Kidney capillary endothelial cell (primary cell): ENCODE measurements at regions not wholly inside any gene's neighbourhood (a gene's known extent, or its start where the extent isn't known, plus 50 kb on each side); places are given as distances from the start of the nearest gene placed in this dataset.

Source experiments
- DNase-seq: peaks from one replicate; pipeline ENCODE4 v3.0.0-alpha.2; 2018; ENCODE audit warnings: low spot score

DNA sequence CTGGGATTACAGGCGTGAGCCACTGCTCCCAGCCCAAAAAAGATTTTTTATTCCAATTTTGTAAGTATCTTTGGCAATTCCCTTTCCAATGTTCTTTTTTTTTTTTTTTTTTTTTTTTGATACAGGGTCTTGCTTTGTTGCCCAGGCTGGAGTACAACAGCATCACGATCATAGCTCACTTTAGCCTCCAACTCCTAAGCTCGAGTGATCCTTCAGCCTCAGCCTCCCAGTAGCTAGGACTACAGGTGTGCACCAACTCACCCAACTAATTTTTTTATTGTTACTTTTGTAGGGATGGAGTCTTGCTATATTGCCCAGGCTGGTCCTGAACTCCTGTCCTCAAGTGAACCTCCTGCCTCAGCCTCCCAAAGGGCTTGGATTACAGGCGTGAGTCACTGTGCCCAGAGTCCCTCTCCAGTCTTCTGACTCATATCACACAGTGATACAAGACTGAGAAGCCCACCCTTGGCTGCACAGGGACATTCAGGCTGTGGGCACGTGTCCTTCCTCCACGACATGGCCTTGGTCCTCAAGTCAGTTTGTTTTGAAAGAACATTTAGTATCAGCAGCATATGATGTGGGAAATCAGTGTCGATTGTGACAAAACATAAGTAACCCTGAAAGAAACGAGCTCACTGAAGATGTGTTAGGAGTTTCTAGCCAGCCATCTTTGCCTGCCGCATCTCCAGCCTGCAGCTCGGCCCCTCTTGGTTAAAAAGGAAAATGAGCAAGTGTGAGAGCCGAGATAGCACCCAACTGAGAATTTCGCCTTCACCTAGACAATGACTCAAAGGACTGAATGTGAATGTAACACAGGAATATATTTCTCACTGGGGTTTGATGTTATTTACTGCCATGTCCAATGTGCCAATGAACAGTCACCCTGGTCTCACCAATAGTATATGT, 175.5 kb downstream of the MN1 start:
- no peak for DNase-seq

DNA sequence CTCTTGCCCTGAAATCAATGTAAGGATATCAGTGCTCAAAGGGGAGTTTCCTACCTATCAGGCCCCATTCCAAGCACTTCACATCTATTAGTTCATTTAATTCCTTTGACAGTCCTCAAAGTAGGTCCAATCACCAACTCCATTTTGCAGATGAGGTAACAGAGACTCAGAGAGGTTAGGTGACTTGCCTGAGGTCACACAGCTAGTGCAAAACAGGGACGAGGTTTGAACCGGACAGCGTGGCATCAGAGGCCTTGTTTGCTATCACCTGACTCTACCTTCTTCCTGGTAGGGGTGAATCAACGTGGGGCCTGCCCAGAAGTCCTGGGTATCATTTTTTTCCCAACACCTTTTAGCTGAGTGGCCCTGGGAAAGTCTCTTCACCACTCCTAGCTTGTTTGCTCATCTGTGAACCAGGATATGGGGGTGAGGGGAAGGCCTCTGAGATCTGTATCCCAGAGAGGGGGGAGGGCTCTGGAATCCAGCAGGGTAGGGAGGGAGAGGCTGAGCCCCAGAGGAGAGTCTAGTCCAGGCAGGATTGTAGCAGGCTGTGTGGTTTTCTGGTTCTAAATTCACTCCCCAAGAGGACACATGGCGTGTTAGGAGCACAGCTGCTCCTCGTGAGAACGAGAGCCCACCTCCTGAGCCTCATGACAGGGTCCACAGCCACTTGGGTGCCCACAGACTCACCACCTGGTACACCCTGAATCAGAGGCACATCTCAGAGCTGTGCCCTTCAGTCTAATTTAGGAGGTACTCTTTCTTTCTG, 174.7 kb downstream of the MN1 start:
- no peak for DNase-seq

DNA sequence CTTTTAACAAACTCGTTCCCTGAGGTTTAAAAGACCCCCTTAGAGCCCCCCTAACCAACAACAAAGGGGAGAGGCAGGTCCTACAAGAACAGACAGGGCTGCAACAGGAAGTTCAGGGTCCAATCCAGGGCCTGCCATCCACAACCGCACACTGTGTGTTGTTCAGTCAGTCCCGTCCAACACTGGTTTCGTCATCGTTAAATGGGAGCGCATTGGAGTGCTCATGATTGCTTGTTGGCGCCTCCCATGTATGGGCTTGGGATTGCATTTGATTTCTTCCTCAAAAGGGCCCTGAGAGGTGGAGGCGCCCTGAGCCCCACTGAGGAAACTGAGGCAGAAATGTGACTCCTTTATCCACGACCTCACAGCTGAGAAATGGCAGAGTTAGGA, 174.1 kb downstream of the MN1 start:
- DNase-seq, result no peak

DNA sequence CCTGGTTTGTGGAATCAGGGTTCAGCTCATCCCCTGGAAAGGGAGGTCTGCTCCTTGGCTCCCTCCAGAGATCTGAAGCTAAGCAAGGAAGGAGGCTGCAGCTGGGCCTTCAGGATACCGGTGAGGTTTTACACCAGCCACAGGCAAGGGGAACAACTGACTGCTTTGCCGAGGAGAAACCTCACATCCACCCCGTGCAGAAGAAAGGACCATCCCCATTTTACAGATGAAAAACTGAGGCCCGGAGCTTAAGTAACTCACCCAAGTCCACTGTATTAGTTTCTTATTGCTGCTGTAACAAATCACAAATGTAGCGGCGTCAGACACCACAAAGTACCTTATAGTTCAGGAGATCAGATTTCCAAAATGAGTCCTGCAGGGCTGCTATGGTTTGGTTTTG, 173.7 kb downstream of the MN1 start:
- DNase-seq, result no peak

DNA sequence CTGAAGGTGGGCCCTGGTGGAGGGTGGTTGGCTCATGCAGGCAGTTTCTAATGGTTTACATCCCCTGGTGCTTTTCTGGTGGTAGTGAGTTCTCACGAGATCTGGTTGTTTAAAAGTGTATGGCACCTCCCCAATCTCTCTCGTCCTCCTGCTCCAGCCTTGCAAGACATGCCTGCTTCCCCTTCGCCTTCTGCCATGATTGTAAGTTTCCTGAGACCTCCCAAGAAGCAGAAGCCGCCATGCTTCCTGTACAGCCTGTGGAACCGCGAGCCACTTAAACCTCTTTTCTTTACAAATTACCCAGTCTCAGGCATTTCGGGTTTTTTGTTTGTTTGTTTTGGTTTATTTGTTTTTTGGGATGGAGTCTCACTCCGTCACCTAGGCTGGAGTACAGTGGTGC, 173.2 kb downstream of the MN1 start:
- no peak for DNase-seq

DNA sequence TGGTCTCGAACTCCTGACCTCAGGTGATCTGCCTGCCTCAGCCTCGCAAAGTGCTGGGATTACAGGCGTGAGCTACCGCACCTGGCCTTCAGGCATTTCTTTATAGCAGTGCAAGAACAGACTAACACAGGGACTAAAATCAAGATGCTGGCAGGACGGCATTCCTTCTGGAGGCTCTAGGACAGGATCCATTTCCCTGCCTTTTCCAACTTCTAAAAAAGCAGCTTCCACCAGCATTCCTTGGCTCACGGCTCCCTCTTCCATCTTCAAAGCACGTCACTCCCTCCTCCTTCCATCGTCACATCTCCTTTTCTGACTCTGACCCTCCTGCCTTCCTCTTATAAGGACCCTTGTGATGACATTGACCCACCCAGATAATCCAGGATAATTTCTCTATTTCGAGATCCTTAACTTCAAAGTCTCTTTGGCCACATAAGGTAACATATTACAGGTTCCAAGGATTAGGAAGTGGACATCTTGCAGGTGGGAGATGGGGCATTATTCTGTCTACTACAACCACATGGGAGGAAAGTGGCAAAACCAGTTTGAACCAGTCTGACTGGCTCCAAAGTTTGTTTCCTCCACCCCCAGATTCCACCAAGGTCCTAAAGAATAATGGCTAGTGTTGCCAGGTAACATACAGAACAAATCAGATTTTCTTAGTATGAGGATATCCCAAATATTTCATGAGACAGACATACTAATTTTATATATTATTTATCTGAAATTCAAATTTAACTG, 172.5 kb downstream of the MN1 start:
- no peak for DNase-seq

DNA sequence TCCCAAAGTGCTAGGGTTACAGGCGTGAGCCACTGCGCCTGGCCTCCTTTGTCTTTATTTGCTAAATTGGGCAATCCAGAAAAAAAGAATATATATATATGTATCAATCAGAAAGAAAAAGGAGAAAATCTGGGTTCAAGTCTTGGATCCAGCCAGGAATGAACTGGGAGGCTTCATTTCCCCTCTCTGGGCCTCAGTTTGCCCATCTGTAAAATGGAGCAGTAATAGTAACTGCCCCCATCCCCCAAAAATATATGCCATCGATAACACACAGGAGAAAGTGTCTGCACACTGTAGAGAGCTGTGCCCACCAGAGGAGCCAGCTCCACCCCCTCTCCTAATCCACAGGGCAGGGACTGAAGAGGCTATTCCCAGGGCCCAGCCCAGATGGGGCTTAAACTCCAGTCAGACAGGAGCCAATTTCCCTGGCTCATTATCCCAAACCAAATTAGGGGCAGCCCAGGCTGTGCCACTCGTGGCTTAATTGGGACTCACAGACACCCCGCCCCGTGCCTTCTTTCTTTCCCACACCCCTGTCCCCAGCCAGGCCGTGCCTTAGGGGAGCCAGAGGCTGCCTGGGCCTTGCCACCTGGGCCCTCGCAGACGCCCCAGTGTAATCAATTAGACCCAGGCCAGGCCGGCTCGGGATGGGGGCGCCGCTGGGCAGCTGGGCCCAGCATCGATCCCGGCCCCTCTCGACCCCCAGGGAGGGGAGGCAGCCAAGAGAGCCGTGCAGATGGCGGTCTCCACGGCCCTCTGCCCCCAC, 171.5 kb downstream of the MN1 start:
- no peak for DNase-seq

DNA sequence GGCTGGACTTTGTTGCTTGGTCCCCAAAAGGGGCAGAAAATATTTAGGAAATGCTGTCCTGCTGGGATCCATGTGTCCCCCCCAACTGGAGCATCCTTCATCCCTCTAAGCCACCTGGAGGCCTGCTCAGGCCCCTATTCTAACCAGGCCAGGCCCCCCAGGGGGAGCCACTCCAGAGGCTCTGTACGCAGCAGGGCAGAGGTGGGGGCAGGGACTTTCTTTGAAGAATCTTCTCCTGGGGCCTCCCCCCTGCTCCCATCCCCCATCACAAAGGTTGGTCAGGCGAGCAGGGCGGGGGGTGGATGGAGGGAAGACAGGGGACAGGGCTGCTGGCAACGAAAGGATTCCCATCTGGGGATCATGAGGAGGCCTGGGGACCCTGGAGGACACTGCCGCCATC, 170.8 kb downstream of the MN1 start:
- DNase-seq, result no peak

DNA sequence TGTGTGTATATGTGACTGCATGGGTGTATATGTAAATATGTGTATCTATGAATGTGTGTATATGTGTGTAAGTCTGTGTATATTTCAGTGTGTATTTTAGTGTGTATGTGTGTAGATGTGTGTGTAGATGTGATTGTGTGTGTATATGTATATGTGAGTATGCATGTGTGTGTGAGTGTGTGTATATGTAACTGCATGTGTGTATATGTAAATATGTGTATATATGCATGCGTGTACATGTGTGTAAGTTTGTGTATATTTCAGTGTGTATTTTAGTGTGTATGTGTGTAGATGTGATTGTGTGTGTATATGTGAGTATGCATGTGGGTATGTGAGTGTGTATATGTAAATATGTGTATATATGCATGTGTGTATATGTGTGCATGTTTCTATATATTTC, 169.9 kb downstream of the MN1 start:
- DNase-seq, result no peak

DNA sequence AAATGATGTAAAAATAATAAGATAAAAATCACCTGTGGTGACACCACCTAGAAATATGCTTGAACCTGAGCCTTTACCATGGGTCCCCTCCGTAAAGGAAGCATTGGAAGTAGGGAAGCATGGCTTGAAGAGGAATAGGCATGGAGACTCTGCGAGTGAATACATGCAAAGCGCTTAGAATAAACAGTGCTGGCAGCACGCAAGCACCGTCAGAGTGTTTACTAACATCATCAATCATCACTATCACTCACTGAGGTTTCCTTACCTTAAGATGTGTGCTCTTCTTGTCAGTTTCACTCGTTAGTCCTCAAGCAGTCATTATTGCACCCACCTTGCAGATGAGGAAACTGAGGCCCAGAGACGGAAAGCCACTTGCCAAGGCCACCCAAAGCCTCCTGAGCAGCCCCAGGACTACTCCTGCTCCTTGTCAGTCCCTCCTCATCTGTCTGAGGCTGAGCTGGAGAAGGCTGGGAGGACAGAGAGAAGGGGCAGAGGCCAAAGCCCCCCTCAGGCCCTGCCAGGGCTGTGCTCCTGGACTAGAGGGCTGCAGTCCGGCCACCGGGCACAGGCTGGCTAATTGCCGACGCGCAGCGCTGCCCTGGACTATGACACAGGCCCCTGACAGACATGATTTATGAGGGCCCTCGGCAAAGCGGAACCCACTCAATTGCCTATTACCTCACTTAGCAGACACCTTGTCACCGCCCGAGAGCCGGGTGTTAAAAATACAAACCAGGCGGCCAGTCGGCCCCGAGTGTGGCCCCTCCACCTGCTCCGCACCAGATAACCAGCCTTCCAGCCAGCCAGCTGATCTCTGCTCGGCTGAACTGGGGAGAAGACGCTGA, 168.9 kb downstream of the MN1 start:
- peak; percentile 35 for DNase-seq

DNA sequence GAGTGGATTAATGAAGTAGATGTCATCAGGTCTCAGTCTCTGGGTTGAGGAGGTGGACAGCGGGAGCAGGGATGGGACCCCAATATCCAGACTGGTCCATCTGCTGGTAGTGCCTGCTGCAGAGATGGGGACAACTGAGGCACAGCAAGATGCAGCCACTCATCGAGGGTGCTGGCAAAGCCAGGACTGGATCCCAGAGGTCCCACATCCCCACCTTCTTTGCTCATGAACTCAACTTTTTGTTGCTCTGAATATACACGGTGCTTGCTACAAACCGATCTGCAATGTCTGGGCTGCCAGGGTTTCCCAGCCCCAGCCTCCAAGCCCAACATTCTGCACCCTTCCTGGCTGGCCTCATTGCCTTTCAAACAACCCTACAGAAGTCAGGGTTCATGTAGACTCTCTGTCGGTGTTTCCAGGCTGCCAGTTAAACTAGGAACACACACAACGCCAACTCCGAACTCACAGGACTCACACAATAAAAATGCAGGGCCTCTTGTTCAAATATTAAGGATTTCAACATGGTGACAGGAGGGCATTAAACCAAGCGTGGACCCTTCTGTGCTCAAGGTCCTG, 168.2 kb downstream of the MN1 start:
- DNase-seq, result no peak

DNA sequence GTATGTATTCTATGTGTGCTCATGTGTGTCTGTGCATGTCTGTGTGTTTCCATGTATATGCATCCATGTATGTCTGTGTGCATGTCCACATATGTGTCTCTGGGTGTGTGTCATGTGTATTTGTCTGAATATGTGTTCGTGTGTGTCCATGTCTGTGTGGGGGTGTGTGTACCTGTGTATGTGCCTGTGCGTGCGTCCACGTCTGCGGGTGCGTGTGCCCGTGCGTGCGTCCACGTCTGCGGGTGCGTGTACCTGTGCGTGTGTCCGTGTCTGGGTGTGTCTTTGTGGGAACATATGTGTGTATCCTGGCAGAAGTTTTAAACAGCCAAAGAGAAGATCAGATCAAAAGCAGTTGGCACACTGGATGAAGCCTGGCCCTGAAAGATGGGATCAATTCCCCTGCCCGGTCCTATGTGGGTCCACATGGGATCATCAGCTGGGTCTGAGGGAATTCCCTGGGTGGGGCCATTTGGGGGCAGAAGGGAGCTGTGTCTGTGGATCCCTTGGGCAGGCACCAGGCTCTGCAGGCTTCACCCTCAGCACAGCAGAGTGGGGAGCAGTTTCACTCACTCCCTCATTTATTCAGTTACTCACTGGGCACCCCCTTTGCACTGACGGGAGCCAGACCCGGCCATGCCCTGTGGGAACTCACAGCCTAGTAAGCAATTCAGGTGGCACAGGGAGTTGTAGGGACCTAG, 167.4 kb downstream of the MN1 start:
- DNase-seq, result no peak

DNA sequence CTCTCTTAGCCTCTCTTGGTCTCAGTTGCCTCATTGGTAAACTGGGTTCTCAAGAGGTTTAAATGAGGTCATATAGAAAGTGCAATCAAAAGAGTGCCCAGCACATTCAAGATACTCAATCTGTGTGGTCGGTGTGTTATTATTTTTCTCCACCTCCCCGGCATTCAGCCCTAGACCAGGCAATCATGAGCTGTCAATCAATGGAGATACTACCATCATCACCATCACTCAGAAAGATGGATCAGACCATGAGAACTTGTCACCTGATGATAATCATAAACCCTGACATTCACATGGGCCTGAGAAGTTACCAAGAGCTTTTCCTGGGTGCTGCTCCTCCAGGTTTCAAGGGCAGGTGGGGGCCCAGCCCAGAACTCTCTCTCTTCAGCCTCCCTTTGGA, 166.1 kb downstream of the MN1 start:
- DNase-seq, result no peak

DNA sequence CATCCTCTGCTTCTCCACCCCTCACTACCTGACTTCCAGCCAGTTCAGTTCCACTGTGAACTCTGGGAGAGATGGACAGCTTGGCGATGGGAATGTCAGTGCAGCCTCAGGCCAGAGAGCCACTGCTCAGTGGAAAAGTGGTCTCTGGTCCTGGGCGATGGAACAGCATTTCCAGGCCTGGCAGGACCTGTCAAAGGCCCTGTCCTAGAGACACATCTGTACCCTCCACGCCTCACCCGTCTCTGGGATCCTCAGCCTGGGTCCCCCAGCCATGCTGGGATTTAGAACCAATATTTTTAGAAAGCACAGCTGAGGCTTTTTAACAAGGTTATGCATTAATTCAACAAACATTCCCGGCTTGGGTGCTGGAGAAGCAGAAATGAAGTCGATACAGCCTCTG, 165.7 kb downstream of the MN1 start:
- no peak for DNase-seq

DNA sequence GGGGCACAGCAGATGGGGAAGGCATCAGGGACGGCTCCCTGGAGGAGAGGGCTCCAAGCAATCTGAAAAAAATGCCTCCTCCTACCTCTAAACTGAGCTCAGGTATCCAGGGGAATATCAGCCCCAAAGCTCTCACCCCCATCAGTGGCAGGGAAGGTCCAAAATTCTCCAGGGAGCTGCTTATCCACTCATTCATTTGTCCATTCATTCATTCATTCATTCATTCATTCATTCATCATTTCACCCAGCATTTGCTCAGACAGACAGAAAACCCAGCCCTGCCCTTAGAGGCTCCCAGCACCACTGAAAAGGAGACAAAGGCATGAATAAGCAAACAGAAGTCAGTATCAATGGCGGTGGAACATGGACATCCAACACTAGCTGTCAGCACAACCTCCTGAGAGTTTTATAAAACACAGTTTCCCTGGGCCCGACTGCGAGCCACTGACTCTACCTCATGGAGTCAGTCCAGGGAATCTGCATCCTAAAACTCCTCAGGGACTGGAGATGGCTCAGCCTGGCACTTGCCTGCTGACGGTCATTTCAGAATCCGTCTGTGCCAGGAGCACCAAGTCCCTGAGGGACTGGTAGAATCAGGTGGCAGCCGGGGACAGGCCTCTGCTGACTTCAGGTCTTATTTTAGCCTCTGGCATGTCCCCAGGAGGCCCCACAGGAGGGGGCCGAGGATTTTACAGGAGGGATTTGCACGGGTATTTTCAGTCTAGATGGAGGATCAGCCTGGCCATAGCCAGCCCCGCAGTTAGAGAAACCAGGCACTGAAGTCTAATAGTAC, 164.6 kb downstream of the MN1 start:
- no peak for DNase-seq

DNA sequence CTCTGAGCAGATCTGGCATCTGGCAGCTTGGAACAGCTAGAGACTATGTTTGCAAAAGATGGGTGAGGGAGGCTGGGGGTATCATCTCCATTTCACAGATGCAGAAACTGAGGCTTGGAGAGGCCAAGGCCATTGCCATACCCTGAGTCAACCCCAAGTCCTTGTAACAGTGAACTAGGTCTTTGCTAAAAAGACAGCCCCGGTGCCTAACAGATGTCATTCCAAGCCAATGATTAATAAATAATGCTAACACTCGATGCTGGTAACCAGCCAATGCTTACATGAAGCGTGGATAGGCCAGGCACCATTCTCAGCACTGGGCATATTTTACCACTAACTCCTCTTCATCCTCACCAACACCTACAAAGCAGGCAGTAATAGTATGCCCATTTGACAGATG, 164.0 kb downstream of the MN1 start:
- no peak for DNase-seq

DNA sequence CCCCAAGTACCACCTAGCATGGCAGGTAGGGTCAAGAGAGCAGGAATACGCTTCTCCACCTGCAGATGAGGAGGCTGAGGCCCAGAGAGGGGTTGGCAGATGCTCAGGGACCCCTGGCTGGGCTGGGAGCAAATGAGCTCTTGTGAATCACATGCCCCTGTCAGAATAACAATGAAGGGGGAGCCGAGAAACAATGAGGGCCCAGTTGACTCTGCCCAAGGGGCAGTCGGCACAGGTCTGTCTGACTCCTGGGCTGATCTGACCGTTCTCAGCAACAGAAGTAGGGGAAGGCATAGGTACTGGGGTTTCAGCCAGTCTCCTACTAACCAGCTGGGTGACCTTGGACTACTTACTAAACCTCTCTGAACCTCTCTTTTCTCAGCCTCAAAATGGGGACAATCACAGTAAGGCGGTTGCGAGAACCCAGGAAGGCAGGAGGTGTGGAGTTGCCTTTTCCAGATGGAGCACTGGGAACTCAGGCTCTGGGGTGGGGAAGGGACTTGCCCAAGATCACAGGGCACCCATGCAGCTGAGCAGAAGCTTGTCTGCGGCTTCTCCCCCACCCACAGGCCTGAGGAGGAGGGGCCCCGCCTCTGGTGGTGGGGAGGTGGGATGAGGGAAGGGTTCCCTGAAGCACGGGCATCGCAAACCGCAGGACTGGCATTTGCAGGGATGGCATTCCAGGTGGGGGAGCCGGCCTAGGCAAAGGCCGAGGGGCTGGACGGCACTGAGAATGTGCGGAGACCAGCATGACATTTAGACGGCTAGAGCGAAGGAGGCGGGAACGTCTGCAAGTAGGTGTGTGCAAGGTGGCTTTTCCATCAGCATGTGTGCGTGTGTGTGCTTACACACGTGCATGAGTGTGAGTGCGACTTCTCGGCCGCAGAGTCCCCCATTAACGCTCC, 163.0 kb downstream of the MN1 start:
- no peak for DNase-seq
